ENCODE measurements at regions not wholly inside any gene's neighbourhood (a gene's known extent, or its start where the extent isn't known, plus 50 kb on each side); places are given as distances from the start of the nearest gene placed in this dataset.

GRCh38 chr3:69490235-69490634 lies 104.3 kb upstream of the FRMD4B start:
- TF ChIP-seq CTCF (IDR thresholded peaks at IDR 0.05) (no peak), POLR2A (IDR thresholded peaks at IDR 0.05) (no peak), POLR2AphosphoS5 (IDR thresholded peaks at IDR 0.05) (no peak), EP300 (IDR thresholded peaks at IDR 0.05) (no peak)
